ENCODE measurements at regions not wholly inside any gene's neighbourhood (a gene's known extent, or its start where the extent isn't known, plus 50 kb on each side); places are given as distances from the start of the nearest gene placed in this dataset.

- no peaks in the 10 kb centered on the region for H3K27me3 ChIP-seq (ENCODE audit: insufficient read depth, low read depth)
- no peak for TF ChIP-seq CTCF (conservative IDR thresholded peaks at IDR 0.05; ENCODE audit: low read depth, low read length)
- H3K36me3 ChIP-seq (ENCODE audit: insufficient read depth), result no peaks in the 10 kb centered on the region
- no peaks in the 10 kb centered on the region for H3K79me2 ChIP-seq (ENCODE audit: insufficient read depth, low read depth)
- no peak overlapping the region for H3K9ac ChIP-seq
- H3K4me1 ChIP-seq (ENCODE audit: low read depth, poor library complexity, severe bottlenecking), result peaks cover 3% of the 10 kb centered on the region
- no peak overlapping the region for H3K4me3 ChIP-seq (IDR thresholded peaks at IDR 0.05; ENCODE audit: insufficient read depth, low read depth, low read length)
- no peaks in the 10 kb centered on the region for H4K20me1 ChIP-seq (ENCODE audit: insufficient read depth)
- H3K27ac ChIP-seq, result no peak overlapping the region
- no peak overlapping the region for H3K4me2 ChIP-seq
- H2AFZ ChIP-seq (ENCODE audit: low read depth), result no peak overlapping the region
Measured at GRCh38 chr5:14041528-14042192, 97.2 kb upstream of the DNAH5 start.

GRCh38 chr5:14040542-14040941 is 96.1 kb upstream of the DNAH5 start:
- H3K27me3 ChIP-seq (ENCODE audit: insufficient read depth, low read depth), result no peaks in the 10 kb centered on the region
- H3K79me2 ChIP-seq (ENCODE audit: insufficient read depth, low read depth), result no peaks in the 10 kb centered on the region
- H3K4me1 ChIP-seq (ENCODE audit: low read depth, poor library complexity, severe bottlenecking), result peaks cover 14% of the 10 kb centered on the region
- TF ChIP-seq CTCF (conservative IDR thresholded peaks at IDR 0.05; ENCODE audit: low read depth, low read length), result no peak
- H3K9ac ChIP-seq, result no peak overlapping the region
- no peak overlapping the region for H3K27ac ChIP-seq
- no peaks in the 10 kb centered on the region for H4K20me1 ChIP-seq (ENCODE audit: insufficient read depth)
- H3K4me2 ChIP-seq, result no peak overlapping the region
- H3K4me3 ChIP-seq (IDR thresholded peaks at IDR 0.05; ENCODE audit: insufficient read depth, low read depth, low read length), result no peak overlapping the region
- no peaks in the 10 kb centered on the region for H3K36me3 ChIP-seq (ENCODE audit: insufficient read depth)
- H2AFZ ChIP-seq (ENCODE audit: low read depth), result no peak overlapping the region

- H3K27ac ChIP-seq, result no peak overlapping the region
- TF ChIP-seq CTCF (conservative IDR thresholded peaks at IDR 0.05; ENCODE audit: low read depth, low read length), result no peak
- H3K4me1 ChIP-seq (ENCODE audit: low read depth, poor library complexity, severe bottlenecking), result peaks cover 20% of the 10 kb centered on the region
- no peaks in the 10 kb centered on the region for H3K79me2 ChIP-seq (ENCODE audit: insufficient read depth, low read depth)
- no peaks in the 10 kb centered on the region for H3K27me3 ChIP-seq (ENCODE audit: insufficient read depth, low read depth)
- no peaks in the 10 kb centered on the region for H3K36me3 ChIP-seq (ENCODE audit: insufficient read depth)
- H3K4me3 ChIP-seq (IDR thresholded peaks at IDR 0.05; ENCODE audit: insufficient read depth, low read depth, low read length), result no peak overlapping the region
- no peak overlapping the region for H2AFZ ChIP-seq (ENCODE audit: low read depth)
- no peak overlapping the region for H3K4me2 ChIP-seq
- H4K20me1 ChIP-seq (ENCODE audit: insufficient read depth), result no peaks in the 10 kb centered on the region
- no peak overlapping the region for H3K9ac ChIP-seq
Measured at GRCh38 chr5:14039576-14039975, 95.1 kb upstream of the DNAH5 start.

GRCh38 chr5:14039063-14039462 is 94.6 kb upstream of the DNAH5 start:
- Histone ChIP-seq H3K79me2 (ENCODE audit: insufficient read depth, low read depth) (no peaks in the 10 kb centered on the region), H4K20me1 (ENCODE audit: insufficient read depth) (no peaks in the 10 kb centered on the region), H3K27ac (no peak overlapping the region), H3K4me1 (ENCODE audit: low read depth, poor library complexity, severe bottlenecking) (peaks cover 20% of the 10 kb centered on the region), H3K36me3 (ENCODE audit: insufficient read depth) (no peaks in the 10 kb centered on the region), H3K4me2 (no peak overlapping the region), H2AFZ (ENCODE audit: low read depth) (no peak overlapping the region), H3K27me3 (ENCODE audit: insufficient read depth, low read depth) (no peaks in the 10 kb centered on the region), H3K9ac (no peak overlapping the region), H3K4me3 (IDR thresholded peaks at IDR 0.05; ENCODE audit: insufficient read depth, low read depth, low read length) (no peak overlapping the region)
- TF ChIP-seq CTCF (conservative IDR thresholded peaks at IDR 0.05; ENCODE audit: low read depth, low read length), result no peak
